GM23338 (cell line): ENCODE measurements at regions not wholly inside any gene's neighbourhood (a gene's known extent, or its start where the extent isn't known, plus 50 kb on each side); places are given as distances from the start of the nearest gene placed in this dataset.

Experiments
- ATAC-seq: fragments of 200-7000 bp; cut with Tn5 transposase; 3 replicates; pipeline ENCODE4 v1.9.1; 2020
- DNase-seq: peaks from one replicate; pipeline ENCODE4 v3.0.0-alpha.2; 2015; ENCODE audit warnings: low spot score
- H2AFZ ChIP-seq: fragments of 200-600 bp; sonication (generic); 2 replicates; pipeline ENCODE4 v1.8.0; 2016; ENCODE audit warnings: antibody characterized with exemption, mild to moderate bottlenecking, moderate library complexity
- H3F3A ChIP-seq: fragments of 200-600 bp; sonication (generic); replicated peaks from 2 replicates; pipeline ENCODE4 v1.8.0; 2017; ENCODE audit warnings: antibody characterized with exemption, mixed run types, low read depth
- H3K27ac ChIP-seq: fragments of 200-600 bp; sonication (generic); 2 replicates; pipeline ENCODE4 v1.6.1; 2016; ENCODE audit warnings: low read depth
- H3K27me3 ChIP-seq: fragments of 200-600 bp; sonication (generic); 2 replicates; pipeline ENCODE4 v1.8.0; 2016; ENCODE audit warnings: mild to moderate bottlenecking, mixed run types, moderate library complexity; ENCODE audit not compliant: insufficient read depth
- H3K36me3 ChIP-seq: fragments of 200-600 bp; sonication (generic); 2 replicates; pipeline ENCODE4 v1.8.0; 2016; ENCODE audit warnings: mild to moderate bottlenecking; ENCODE audit not compliant: insufficient read depth
- H3K4me1 ChIP-seq: fragments of 200-600 bp; sonication (generic); 2 replicates; pipeline ENCODE4 v1.8.0; 2016; ENCODE audit warnings: mild to moderate bottlenecking, moderate library complexity; ENCODE audit not compliant: insufficient read depth
- H3K4me2 ChIP-seq: fragments of 200-600 bp; sonication (generic); 2 replicates; pipeline ENCODE4 v1.7.1; 2017; ENCODE audit warnings: mixed run types
- H3K4me3 ChIP-seq: fragments of 200-600 bp; sonication (generic); 2 replicates; pipeline ENCODE4 v1.6.1; 2016; ENCODE audit warnings: mixed run types
- H3K79me2 ChIP-seq: fragments of 200-600 bp; sonication (generic); replicated peaks from 2 replicates; pipeline ENCODE4 v1.8.0; 2017; ENCODE audit warnings: mild to moderate bottlenecking; ENCODE audit not compliant: insufficient read depth
- H3K9me2 ChIP-seq: fragments of 200-600 bp; sonication (generic); 2 replicates; pipeline ENCODE4 v1.8.0; 2017; ENCODE audit not compliant: insufficient read depth
- H4K20me1 ChIP-seq: fragments of 200-600 bp; sonication (generic); replicated peaks from 2 replicates; pipeline ENCODE4 v1.8.0; 2017; ENCODE audit warnings: mild to moderate bottlenecking; ENCODE audit not compliant: insufficient read depth
- H3K27ac Mint-ChIP-seq: 2 replicates; pipeline ENCODE4 v1.8.0; 2020; ENCODE audit warnings: inconsistent platforms, mild to moderate bottlenecking, moderate library complexity, mixed read lengths
- H3K27me3 Mint-ChIP-seq: 3 replicates; pipeline ENCODE4 v1.8.0; 2022; ENCODE audit warnings: low read depth, mild to moderate bottlenecking, moderate library complexity, mixed read lengths, inconsistent platforms; ENCODE audit not compliant: insufficient read depth, poor library complexity
- H3K36me3 Mint-ChIP-seq: 3 replicates; pipeline ENCODE4 v1.8.0; 2021; ENCODE audit warnings: low read depth, mild to moderate bottlenecking, inconsistent platforms, moderate library complexity, mixed read lengths
- H3K4me1 Mint-ChIP-seq: 3 replicates; pipeline ENCODE4 v1.8.0; 2020; ENCODE audit warnings: mild to moderate bottlenecking, inconsistent platforms, mixed read lengths
- H3K4me3 Mint-ChIP-seq: 3 replicates; pipeline ENCODE4 v1.8.0; 2021; ENCODE audit warnings: moderate library complexity, mild to moderate bottlenecking, inconsistent platforms, mixed read lengths
- H3K9me3 Mint-ChIP-seq: 3 replicates; pipeline ENCODE4 v1.8.0; 2020; ENCODE audit warnings: moderate library complexity, mild to moderate bottlenecking, inconsistent platforms, mixed read lengths
- CREB1 ChIP-seq: fragments of 250-450 bp; sonication (Bioruptor Pico); IDR thresholded peaks from 2 replicates; pipeline ENCODE4 v1.5.0; 2020; ENCODE audit warnings: low read depth, mild to moderate bottlenecking, moderate library complexity
- CTCF ChIP-seq, 2 experiments: fragments of 200-600 bp in 1 of 2; sonication (generic) in 1 of 2; conservative IDR thresholded peaks; 2 replicates each; pipeline versions ENCODE4 v1.5.1 to v1.6.1; 2016 to 2017; ENCODE audit warnings: antibody characterized with exemption in 2 of 2, low read depth in 2 of 2, mild to moderate bottlenecking in 2 of 2, moderate library complexity in 1 of 2
- ETS1 ChIP-seq: IDR thresholded peaks from 2 replicates; pipeline ENCODE4 v1.6.1; 2016; ENCODE audit warnings: antibody characterized with exemption
- EZH2 ChIP-seq: fragments of 200-600 bp; sonication (generic); IDR thresholded peaks from one replicate; pipeline ENCODE4 v1.8.0; 2017; ENCODE audit warnings: antibody characterized with exemption, mild to moderate bottlenecking, low read depth; ENCODE audit not compliant: unreplicated experiment
- EZH2phosphoT487 ChIP-seq: fragments of 200-600 bp; sonication (generic); IDR thresholded peaks from one replicate; pipeline ENCODE4 v1.8.1; 2018; ENCODE audit warnings: antibody characterized with exemption; ENCODE audit not compliant: unreplicated experiment
- JUNB ChIP-seq: IDR thresholded peaks from one replicate; pipeline ENCODE4 v1.6.1; 2016; ENCODE audit warnings: antibody characterized with exemption; ENCODE audit not compliant: unreplicated experiment
- NANOG ChIP-seq: IDR thresholded peaks from 2 replicates; pipeline ENCODE4 v1.6.1; 2016; ENCODE audit warnings: antibody characterized with exemption, borderline replicate concordance
- REST ChIP-seq: IDR thresholded peaks from one replicate; pipeline ENCODE4 v1.6.1; 2018; ENCODE audit warnings: antibody characterized with exemption; ENCODE audit not compliant: unreplicated experiment
- STAT1 ChIP-seq: IDR thresholded peaks from one replicate; pipeline ENCODE4 v1.6.1; 2016; ENCODE audit warnings: antibody characterized with exemption; ENCODE audit not compliant: unreplicated experiment
- ZNF114 ChIP-seq: fragments of 250-450 bp; sonication (Bioruptor Pico); IDR thresholded peaks from 2 replicates; pipeline ENCODE4 v1.5.0; 2020; ENCODE audit warnings: mild to moderate bottlenecking, moderate library complexity

- TF ChIP-seq ETS1, result no peak
- no peak for TF ChIP-seq STAT1
- no peak for TF ChIP-seq NANOG
- TF ChIP-seq CREB1, result no peak
- no peak for TF ChIP-seq ZNF114 (CRISPR knock-in tag)
- no peak for TF ChIP-seq CTCF (conservative IDR thresholded peaks at IDR 0.05; ENCODE audit: low read depth in 2 of 2)
- TF ChIP-seq REST, result no peak
- no peak for TF ChIP-seq EZH2phosphoT487
These were observed 59.8 kb upstream of the RPL34 start (continued) for GRCh38 chr4:108560616-108561015.

- no peaks in the 10 kb centered on the region for H3K36me3 Mint-ChIP-seq
- H3K4me1 ChIP-seq, result no peaks in the 10 kb centered on the region; the same call in 1 of the 2 replicates
- H3K4me3 Mint-ChIP-seq, result no peak overlapping the region
- no peaks in the 10 kb centered on the region for H3K9me3 Mint-ChIP-seq
- no peaks in the 10 kb centered on the region for H3K27me3 ChIP-seq
- DNase-seq (no peak), ATAC-seq (no peak)
- no peak overlapping the region for H3K4me3 ChIP-seq
- H4K20me1 ChIP-seq, result no peaks in the 10 kb centered on the region
- H3F3A ChIP-seq, result no peaks in the 10 kb centered on the region
- H3K9me2 ChIP-seq, result no peaks in the 10 kb centered on the region
- peaks cover 9% of the 10 kb centered on the region for H3K4me1 Mint-ChIP-seq
- H2AFZ ChIP-seq, result no peak overlapping the region
- H3K36me3 ChIP-seq, result no peaks in the 10 kb centered on the region
- no peak overlapping the region for H3K4me2 ChIP-seq
- peaks cover 1% of the 10 kb centered on the region for H3K27me3 Mint-ChIP-seq
- H3K79me2 ChIP-seq, result no peaks in the 10 kb centered on the region
- no peak overlapping the region for H3K27ac Mint-ChIP-seq
- TF ChIP-seq NANOG, result no peak
- TF ChIP-seq JUNB, result no peak
- no peak for TF ChIP-seq CTCF (conservative IDR thresholded peaks at IDR 0.05; ENCODE audit: low read depth in 2 of 2)
- no peak for TF ChIP-seq EZH2
- TF ChIP-seq ETS1, result no peak
- no peak overlapping the region for H3K27ac ChIP-seq
These were observed 60.5 kb upstream of the RPL34 start for GRCh38 chr4:108559911-108560310.
